Activated naive CD8-positive, alpha-beta T cell treated with anti-CD3 and anti-CD28 coated beads, Interleukin-2, amount 50 U/mL, for 16 hours (primary cell): ENCODE measurements at regions not wholly inside any gene's neighbourhood (a gene's known extent, or its start where the extent isn't known, plus 50 kb on each side); places are given as distances from the start of the nearest gene placed in this dataset.

Source experiments
- DNase-seq: peaks from one replicate; pipeline ENCODE4 v3.0.0-alpha.2; 2020; ENCODE audit warnings: low read depth, low spot score

GRCh38 chr14:53360829-53361228, 207.7 kb upstream of the DDHD1 start:
- no peak for DNase-seq

- DNase-seq, result no peak
Measured at GRCh38 chr14:53358166-53358565, 205.0 kb upstream of the DDHD1 start.

- DNase-seq, result no peak
Measured at GRCh38 chr14:53356361-53357150, 203.4 kb upstream of the DDHD1 start.

- DNase-seq, result no peak
Measured at GRCh38 chr14:53355581-53356112, 202.5 kb upstream of the DDHD1 start.

GRCh38 chr14:53354336-53354735, 201.2 kb upstream of the DDHD1 start:
- DNase-seq, result no peak

GRCh38 chr14:53350866-53351265, 197.7 kb upstream of the DDHD1 start:
- DNase-seq, result no peak

GRCh38 chr14:53350429-53350828, 197.3 kb upstream of the DDHD1 start:
- no peak for DNase-seq

GRCh38 chr14:53346988-53347387, 193.9 kb upstream of the DDHD1 start:
- DNase-seq, result no peak

- no peak for DNase-seq
Measured at GRCh38 chr14:53341324-53341723, 188.2 kb upstream of the DDHD1 start.

- DNase-seq, result no peak
Measured at GRCh38 chr14:53338192-53338591, 185.1 kb upstream of the DDHD1 start.

- DNase-seq, result no peak
Measured at GRCh38 chr14:53336729-53337128, 183.6 kb upstream of the DDHD1 start.

- DNase-seq, result no peak
Measured at GRCh38 chr14:53333809-53334208, 180.7 kb upstream of the DDHD1 start.

- DNase-seq, result no peak
Measured at GRCh38 chr14:53331921-53332320, 178.8 kb upstream of the DDHD1 start.

GRCh38 chr14:53331247-53331646, 178.1 kb upstream of the DDHD1 start:
- DNase-seq, result no peak

GRCh38 chr14:53330441-53330840, 177.3 kb upstream of the DDHD1 start:
- DNase-seq, result no peak

- DNase-seq, result no peak
Measured at GRCh38 chr14:53328841-53329240, 175.7 kb upstream of the DDHD1 start.

GRCh38 chr14:53327716-53328115, 174.6 kb upstream of the DDHD1 start:
- DNase-seq, result no peak

- no peak for DNase-seq
Measured at GRCh38 chr14:53325176-53325806, 172.2 kb upstream of the DDHD1 start.

GRCh38 chr14:53316504-53316903, 163.4 kb upstream of the DDHD1 start:
- no peak for DNase-seq

- DNase-seq, result no peak
Measured at GRCh38 chr14:53310412-53310811, 157.3 kb upstream of the DDHD1 start.

GRCh38 chr14:53306911-53307310, 153.8 kb upstream of the DDHD1 start:
- no peak for DNase-seq

- DNase-seq, result peak; percentile 1
Measured at GRCh38 chr14:53306267-53306721, 153.2 kb upstream of the DDHD1 start.
